GM18520 (cell line): ENCODE measurements at regions not wholly inside any gene's neighbourhood (a gene's known extent, or its start where the extent isn't known, plus 50 kb on each side); places are given as distances from the start of the nearest gene placed in this dataset.

ENCODE experiments used
- ATAC-seq: cut with Tn5 transposase; IDR thresholded peaks from one replicate; pipeline ENCODE4 v1.9.1; 2021; ENCODE audit not compliant: unreplicated experiment

DNA sequence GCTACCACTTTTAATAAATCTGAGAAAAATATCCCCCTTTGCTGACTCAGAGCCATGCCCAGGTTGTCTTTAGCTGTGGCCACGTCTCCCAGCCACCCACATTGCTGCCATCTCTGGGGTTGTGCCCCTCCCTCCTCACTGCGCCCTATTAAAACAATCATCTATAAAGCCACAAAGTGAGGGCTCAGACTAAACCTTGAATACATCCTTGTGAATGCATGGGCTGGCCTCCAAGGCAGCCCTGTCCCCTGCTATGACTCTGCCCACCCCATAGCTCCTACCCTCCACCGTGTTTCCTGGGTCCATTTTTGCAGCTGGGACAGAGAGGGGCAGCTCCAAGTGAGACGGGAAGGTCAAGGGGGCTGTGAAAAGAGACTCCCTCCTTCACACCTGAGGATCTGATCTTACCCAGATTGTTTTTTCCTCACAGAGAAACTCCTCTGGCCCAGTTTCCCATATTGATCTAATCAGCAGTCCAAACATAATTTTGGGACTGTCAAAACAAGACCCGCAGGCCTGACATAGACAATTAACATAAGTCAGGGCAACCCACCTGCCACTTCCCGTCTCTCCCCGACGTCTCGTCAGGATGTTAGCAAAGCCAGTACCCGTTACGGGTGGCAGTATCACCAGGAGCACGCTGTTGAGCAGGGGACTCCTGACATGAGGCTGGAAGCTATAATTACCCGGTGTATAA is 199.0 kb downstream of the KATNAL1 start:
- ATAC-seq: no peak

DNA sequence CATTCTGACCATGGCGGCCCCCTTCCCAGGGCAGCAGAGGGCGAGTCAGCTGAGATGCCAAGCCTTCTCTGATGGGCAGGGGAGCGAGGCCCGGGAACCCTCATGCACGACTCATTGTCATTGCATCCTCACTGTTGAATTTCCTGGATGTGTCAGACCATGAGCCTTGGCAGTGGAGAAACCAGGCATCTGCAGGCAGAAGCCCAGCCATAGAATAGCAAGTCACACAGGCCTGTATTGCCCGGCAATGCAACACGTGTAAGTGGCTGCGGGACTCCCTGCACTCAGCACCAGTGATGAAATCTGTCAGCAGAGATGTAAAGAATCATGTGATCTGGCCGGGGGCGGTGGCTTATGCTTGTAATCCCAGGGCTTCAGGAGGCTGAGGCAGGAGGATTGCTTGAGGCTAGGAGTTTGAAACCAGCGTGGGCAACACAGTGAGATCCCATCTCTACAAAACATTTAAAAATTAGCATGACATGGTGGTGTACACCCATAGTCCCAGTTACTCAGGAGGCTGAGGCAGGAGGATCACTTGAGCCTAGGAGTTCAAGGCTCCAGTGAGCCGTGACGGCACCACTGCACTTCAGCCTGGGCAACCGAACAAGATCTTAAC is 199.7 kb downstream of the KATNAL1 start:
- ATAC-seq: no peak

DNA sequence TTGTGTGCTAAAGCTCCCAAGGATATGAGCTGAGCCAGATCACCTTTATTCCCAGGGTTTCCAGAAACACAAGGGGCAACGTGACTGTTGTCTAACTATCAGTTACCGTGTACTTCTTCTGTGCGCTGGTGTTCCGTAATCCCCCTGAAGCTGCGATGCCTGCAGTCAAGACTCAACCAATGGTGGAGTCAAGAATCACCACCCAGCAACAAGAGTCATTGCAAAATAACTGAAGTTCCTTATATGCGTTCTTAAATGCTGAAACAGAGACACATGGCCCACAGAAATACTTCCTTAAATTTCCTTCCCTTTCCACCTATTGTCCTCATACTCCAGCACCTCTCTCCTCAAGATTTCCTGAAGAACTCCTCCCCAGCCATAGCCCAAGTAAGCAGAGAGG is 200.2 kb downstream of the KATNAL1 start:
- no peak for ATAC-seq

DNA sequence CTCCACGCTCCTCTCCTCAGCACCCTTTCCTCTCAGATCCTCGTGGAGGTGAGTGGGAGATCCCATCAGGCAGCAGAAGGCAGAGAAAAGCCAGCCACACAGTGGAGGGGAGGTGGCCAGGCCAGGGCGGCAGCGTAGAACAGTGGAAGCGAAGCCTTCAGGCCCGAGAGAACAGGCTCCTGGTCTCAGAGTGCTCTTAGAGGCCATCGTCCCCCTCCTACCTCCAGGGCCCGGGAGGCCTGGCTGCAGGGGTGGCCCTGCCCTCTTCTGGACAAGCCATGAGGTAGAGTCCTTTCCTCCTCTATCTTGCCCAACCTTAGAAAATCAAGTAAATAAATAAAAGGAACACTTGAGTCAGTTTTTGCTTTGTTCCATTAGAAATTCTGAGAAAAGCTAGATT is 202.0 kb downstream of the KATNAL1 start:
- no peak for ATAC-seq

DNA sequence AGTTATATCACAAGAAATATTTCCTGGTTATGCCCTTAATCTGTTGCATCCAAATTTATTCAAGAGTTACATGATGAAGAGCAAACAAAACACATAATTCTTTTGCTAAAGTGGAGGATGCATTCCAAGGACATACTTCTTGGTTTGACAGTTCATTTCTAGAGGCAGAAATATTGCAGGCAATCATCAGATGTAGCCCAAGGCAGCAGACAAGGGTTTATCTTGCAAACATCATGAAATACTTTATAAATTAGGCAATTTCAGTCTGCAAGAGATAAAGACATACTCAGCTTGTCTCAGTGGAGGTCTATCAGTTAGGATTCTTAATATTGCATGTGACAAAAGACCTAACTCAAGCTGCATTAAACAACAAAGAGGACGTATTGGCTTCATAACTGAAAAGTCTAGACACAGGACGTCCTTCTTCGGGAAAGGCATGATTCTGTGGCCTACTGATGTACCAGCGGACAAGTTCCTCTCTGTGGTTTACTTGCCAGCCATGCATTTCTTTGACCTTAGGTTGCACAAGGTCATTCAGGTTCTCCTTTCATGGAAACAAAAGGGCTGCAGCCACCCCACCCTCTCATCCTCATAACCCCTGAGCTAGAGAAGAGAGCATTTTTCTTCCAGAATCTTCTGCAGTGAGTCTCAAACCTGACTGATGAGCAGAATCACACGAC is 204.1 kb downstream of the KATNAL1 start:
- ATAC-seq: no peak

DNA sequence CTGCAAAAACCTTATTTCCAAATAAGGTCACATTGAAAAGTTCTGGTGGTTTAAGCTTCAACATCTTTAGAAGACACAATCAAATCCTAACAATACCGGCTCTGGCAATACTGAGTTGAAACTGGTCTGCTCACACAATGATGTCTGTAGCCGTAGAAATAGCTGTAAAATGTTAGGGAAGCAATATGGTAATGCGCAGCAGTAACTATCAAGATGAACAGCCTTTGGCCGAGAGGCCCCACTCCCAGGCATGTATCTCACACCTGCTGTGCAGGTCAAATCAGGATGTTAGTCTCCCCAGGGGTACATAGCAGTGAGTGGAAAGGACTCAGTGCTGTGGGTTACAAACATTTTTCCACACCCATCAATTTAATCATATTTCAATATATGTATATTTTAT is 207.1 kb downstream of the KATNAL1 start:
- no peak for ATAC-seq

DNA sequence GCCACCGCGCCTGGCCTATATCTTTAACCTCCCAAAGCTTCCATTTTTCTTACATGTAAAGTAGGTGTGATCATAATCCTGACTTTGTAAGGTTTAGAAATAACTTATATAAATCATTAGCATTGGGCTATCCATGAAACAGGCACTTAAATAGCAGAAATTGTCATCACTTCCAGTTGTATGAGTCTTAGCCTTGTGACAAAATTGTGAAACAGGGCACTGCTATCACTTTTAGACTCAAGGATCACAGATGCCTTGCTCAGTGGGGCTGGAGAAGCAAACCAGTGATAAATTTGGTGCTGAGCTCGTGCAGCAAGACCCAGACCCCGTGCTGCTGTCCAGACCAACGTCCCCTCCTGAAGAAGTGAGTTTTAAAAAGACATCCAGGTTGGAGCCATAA is 209.7 kb downstream of the KATNAL1 start:
- ATAC-seq: no peak

DNA sequence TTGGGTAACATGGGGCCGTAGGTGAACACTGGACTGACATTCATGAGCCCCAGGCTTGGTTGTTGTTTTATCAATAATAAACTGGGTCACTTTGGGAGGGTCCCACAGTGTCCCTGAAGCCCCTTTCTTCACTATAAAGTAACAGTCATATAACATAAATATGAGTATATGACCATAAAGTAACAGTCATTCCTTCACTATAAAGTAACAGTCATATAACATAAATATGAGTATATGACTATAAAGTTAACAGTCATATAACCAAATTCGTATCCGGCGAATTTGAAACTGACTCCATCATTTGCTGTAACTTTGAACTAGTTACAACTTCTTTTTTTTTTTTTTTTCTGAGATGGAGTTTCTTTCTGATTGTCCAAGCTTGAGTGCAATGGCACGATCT is 210.3 kb downstream of the KATNAL1 start:
- ATAC-seq: no peak

DNA sequence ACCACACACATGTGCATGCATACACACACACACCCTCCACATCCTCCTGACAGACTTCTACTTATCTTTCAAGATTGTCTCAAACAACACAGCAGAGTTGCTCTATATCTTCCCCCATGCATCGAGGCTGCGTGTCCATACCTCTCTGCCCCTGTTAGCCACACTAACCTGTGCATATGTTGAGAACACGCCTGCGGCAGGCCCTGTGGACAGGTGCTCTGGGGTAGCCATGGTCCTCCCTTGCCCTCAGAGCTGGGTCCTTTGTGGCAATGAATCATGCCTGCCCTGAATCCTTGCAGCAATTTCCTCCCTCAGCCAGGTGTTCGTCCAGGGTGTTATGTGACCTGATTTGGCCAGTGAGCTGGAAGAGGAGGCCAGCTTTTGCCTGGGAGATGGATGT is 213.3 kb downstream of the KATNAL1 start:
- no peak for ATAC-seq

DNA sequence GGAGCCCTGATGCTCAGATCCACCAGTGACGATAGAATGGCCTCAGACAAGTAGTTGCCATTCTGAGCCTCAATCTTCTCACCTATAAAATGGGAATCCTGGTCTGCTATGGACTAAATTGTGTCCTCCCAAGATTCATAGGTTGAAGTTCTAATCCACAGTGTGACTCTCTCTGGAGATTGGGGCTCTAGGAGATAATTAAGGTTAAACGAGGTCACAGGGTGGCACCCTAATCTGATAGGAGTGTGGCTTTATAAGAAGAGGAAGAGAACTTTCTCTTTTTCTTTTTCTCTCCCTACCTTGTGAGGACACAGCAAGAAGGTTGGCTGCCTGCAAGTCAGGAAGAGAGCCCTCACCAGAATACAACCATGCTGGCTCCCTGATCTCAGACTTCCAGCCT is 214.1 kb downstream of the KATNAL1 start:
- ATAC-seq: no peak

DNA sequence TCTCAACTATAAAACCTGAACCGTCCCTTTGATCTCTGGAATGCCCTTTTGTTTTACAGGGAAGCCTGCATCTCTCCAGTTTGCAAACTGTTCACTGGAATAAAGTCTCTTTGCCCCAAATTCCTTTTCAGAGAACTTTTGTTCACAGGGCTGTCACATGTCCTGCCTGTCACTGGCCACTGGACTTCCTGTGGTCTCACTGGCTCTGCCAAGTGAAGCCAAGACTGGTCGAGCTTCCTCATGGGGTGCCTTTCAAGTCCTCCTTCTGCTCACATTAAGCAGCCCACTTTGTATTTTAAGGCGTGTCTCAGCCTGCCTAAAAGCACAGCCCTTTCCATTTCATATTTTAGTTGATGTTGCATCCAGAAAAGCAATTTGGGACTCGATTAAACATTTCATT is 215.7 kb downstream of the KATNAL1 start:
- ATAC-seq: no peak

DNA sequence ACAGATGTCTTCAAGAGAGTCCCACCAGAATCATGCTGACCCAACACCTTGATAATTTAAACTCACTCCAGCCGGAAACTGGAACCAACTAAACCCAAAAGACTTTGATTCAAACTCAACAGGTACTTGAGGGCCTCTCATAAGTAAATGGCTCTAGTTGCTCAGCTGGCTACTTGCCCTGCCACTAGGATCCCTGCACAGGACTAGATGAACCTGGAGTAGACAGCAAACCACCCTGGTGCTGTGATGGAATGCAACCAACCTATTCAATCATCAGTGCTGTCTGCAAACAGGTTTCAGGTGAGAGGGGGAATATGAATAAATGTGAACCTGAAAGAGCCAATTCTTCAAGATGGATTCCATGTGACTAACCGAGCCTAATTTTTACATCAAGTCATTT is 216.3 kb downstream of the KATNAL1 start:
- ATAC-seq: no peak

DNA sequence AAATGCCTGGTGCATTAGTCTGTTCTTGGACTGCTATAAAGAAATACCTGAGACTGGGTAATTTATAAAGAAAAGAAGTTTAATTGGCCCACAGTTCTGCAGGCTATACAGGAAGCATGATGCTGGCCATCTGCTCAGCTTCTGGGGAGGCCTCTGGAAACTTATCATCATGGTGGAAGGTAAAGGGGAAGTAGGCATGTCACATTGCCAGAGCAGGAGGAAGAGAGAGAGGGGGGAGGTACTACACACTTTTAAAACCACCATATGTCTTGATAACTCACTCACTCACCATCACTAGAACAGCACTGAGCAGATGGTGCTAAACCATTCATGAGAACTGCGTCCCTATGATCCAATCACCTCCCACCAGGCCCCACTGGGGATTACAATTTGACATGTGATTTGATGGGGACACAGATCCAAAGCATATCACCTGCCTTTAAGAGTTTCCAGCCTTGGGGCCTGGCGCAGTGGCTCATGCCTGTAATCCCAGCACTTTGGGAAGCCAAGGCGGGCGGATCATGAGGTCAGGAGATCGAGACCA is 219.0 kb downstream of the KATNAL1 start:
- no peak for ATAC-seq

DNA sequence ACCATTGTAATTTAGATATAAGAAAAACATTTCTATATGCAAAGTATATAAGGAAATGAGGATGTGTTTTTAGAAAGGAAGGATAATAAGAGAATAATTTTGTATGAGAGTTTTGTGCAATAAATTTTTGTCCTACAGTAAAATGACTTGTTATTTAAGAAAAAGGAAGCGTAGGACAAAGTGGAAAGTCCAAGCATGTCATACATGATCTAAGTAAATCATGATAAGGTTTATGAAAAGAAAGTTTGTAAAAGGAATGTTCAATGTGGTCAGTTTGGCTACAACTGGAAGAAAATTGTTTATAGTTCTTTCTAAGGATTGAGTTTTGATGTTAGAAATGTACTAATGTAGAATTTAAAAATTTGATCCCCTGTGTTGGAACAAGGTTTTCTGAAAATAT is 222.3 kb downstream of the KATNAL1 start:
- no peak for ATAC-seq

DNA sequence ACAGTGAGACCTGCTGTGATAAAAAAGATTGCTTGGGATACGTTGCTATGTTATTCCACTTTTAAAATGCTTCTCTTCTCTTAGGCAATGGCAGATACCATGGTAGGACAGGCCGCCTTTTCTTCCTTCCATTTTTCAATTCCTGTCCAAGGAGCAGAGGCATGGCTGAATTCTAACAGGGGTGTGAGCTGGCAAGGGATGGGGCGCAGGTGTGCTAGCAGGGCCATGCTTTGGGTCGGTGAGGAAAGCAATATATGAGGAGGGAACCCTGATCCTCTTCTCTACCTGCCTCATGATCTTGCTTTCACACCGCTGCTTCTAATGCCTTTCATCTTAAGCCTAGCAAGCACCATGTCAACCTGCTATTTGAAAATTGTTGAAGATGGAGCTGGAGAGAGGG is 225.0 kb downstream of the KATNAL1 start:
- no peak for ATAC-seq

DNA sequence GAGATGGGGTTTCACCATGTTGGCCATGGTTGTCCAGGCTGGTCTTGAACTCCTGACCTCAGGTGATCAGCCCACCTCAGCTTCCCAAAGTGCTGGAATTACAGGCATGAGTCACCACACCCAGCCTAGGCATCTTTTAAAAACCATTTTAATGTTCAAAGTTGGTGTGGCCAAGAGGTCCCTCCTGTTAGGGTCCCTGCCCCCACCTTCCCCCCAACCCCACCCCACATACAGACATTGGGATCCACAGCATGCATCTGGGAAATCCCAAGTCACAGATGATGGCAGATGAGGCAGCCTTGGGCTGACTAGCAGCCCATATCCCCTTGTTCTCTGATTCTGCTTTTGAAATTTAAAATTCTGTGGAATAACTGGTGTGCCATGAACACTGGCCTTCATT is 226.0 kb downstream of the KATNAL1 start:
- no peak for ATAC-seq

DNA sequence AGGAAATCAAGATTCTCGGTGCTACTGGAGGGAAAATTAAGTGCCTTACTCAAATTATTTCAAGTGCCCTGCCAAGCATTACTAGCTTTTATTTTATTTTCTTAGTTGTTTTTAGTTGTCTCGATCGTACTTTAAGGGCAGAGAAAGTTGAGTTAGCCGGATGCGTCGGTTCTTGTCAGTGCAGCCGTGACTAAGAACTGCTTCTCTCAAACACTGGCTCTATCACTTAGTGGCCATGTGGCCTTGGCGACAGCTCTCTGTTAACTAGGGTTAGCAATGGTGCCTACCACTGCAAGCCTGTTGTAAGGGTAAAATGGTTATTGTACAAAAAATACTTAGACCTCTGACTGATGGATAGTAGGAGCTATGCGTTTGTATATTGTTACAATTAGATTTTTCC is 227.8 kb downstream of the KATNAL1 start:
- ATAC-seq: no peak

DNA sequence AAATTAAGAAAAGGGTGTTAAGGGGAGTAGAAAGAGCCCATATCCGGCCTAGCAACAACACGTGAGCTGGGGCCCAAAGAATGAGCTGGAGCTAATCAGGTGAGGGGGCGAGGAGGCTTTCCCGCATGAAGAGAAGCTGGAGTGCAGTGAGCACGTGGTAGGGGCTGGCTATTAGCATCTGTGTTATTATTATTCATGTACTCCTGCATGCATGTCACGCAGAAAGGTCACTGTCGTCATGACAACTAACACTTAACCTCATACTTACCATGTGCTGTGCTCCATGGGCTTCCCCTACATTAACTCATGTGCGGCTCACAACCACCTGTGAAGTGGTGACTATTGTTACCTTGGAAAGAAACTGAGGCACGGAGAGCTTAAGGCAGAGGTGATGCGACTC is 227.6 kb upstream of the UBL3 start:
- no peak for ATAC-seq

DNA sequence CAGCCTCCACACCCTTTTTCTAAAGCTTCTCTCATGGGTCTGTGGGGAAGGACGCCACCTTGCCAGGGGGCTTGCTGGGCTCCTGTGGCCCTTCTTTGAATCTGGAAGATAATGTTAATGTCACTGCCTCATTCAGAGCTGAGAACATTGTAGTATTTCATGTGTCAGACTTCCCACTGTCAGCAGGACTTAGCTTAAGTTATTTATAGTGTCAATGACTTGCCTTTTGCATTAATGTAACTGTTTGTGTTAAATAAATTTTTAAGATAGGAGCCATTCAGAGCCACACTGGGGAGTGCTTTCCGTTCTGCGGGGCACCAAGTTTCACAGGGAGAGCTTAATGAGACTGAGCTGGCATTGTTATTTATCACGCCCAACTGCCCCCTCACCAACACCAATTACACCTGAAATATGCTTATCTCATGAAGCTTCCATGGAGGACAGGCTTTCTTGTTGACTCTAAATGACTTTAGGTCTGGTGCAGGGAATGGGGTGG is 226.9 kb upstream of the UBL3 start:
- no peak for ATAC-seq

DNA sequence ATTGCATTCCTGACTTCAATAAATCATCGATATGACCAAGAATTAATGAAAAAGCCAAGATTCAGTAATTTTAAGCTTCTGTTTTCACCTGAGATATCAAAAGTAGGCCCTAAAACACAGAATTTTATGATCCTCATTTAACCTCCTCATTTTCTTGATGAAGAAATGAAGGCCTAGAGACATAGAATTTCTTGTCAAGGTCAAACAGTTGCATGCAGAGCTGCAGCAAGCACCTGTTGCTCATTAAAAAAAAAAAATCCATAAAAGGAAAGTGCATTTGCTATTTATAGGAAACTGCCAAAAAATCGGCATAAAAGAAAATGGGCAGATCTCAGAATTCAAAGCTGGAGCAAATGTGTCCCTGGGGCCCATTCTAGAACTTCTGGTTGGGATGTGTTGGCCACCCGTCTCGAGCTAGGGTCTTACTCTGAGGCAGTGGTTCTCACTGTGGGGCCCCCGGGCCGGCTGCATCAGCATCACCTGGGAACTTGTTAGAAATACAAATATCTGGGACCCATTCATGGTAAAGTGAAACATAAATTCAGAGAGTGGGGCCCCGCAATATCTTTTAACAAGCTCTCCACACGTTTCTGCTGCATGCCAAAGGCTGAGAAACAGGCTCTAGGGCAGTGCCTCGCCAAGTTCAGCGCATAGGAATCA is 224.7 kb upstream of the UBL3 start:
- ATAC-seq: no peak

DNA sequence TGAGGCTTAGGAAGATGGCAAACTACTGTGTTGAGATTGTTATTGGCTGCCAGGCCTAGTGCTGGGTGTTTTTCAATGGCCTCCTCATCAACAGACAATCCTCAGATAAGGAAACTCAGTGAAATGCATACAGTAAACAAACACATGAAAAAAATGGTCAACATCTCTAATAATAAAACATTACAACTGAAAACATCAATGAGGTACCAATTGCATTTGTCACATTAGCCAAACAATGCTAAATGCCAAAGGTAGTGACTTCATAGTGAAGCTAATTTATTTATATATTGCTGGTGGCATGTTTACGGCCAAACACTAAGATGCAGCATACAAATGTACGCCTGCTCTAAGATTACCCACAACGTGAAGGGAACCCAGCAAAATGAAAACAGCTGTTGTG is 224.0 kb upstream of the UBL3 start:
- ATAC-seq: no peak

DNA sequence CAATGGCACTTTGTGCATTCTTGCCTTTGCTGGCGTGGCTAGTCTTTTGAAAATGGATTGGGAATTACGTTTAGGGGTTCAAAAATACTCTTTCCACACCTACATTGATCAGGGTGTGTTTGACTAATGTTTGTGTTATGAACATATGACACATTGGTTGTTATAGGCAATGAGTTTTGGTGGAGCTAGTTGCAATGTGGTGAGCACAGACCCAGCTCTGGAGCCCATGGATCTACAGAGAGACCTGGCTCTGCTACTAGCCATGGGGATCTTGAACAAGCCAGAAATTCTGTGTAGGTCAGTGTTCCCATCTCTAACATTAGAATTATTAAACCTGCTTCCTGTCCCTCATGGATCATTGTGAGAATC is 222.4 kb upstream of the UBL3 start:
- no peak for ATAC-seq
